ENCODE measurements at regions not wholly inside any gene's neighbourhood (a gene's known extent, or its start where the extent isn't known, plus 50 kb on each side); places are given as distances from the start of the nearest gene placed in this dataset.

GRCh38 chr17:72264682-72265405 is 144.0 kb downstream of the SOX9 start:
- Histone ChIP-seq H3K9me3 (ENCODE audit: control insufficient read depth in 2 of 2, insufficient read depth in 1 of 2, low read length in 1 of 2) (no peaks in the 10 kb centered on the region), H3K4me3 (ENCODE audit: low read length in 2 of 2) (no peak overlapping the region), H3K36me3 (ENCODE audit: control insufficient read depth in 2 of 2, insufficient read depth in 2 of 2, low read length in 1 of 2) (no peaks in the 10 kb centered on the region), H3K27ac (ENCODE audit: low read depth in 1 of 2, low read length in 1 of 2) (no peak overlapping the region), H3K4me1 (ENCODE audit: control insufficient read depth in 2 of 2, insufficient read depth in 2 of 2, low read length in 2 of 2) (no peaks in the 10 kb centered on the region), H3K27me3 (ENCODE audit: control insufficient read depth in 2 of 2, insufficient read depth in 1 of 2, low read length in 1 of 2) (no peaks in the 10 kb centered on the region)
- WGBS: 90% methylated on average over 4 of the region's 4 CpGs
- no peak for DNase-seq (ENCODE audit: low read depth in 6 of 9, low spot score in 9 of 9)

GRCh38 chr17:72266112-72266775 is 145.4 kb downstream of the SOX9 start:
- DNase-seq (ENCODE audit: low read depth in 6 of 9, low spot score in 9 of 9): no peak
- Histone ChIP-seq H3K27me3 (ENCODE audit: control insufficient read depth in 2 of 2, insufficient read depth in 1 of 2, low read length in 1 of 2) (no peaks in the 10 kb centered on the region), H3K4me1 (ENCODE audit: control insufficient read depth in 2 of 2, insufficient read depth in 2 of 2, low read length in 2 of 2) (no peaks in the 10 kb centered on the region), H3K36me3 (ENCODE audit: control insufficient read depth in 2 of 2, insufficient read depth in 2 of 2, low read length in 1 of 2) (no peaks in the 10 kb centered on the region), H3K4me3 (ENCODE audit: low read length in 2 of 2) (no peak overlapping the region), H3K27ac (ENCODE audit: low read depth in 1 of 2, low read length in 1 of 2) (no peak overlapping the region), H3K9me3 (ENCODE audit: control insufficient read depth in 2 of 2, insufficient read depth in 1 of 2, low read length in 1 of 2) (no peaks in the 10 kb centered on the region)
- WGBS: 45% methylated on average over 13 of the region's 13 CpGs

GRCh38 chr17:72267601-72268000 is 146.8 kb downstream of the SOX9 start:
- H3K4me1 ChIP-seq (ENCODE audit: control insufficient read depth in 2 of 2, insufficient read depth in 2 of 2, low read length in 2 of 2): no peaks in the 10 kb centered on the region
- H3K36me3 ChIP-seq (ENCODE audit: control insufficient read depth in 2 of 2, insufficient read depth in 2 of 2, low read length in 1 of 2): no peaks in the 10 kb centered on the region
- WGBS: 24% methylated on average over 1 of the region's 1 CpG
- DNase-seq (ENCODE audit: low read depth in 6 of 9, low spot score in 9 of 9): no peak
- no peak overlapping the region for H3K27ac ChIP-seq (ENCODE audit: low read depth in 1 of 2, low read length in 1 of 2)
- H3K9me3 ChIP-seq (ENCODE audit: control insufficient read depth in 2 of 2, insufficient read depth in 1 of 2, low read length in 1 of 2): no peaks in the 10 kb centered on the region
- no peaks in the 10 kb centered on the region for H3K27me3 ChIP-seq (ENCODE audit: control insufficient read depth in 2 of 2, insufficient read depth in 1 of 2, low read length in 1 of 2)
- H3K4me3 ChIP-seq (ENCODE audit: low read length in 2 of 2): no peak overlapping the region

GRCh38 chr17:72268431-72268830 is 147.6 kb downstream of the SOX9 start:
- Histone ChIP-seq H3K9me3 (ENCODE audit: control insufficient read depth in 2 of 2, insufficient read depth in 1 of 2, low read length in 1 of 2) (no peaks in the 10 kb centered on the region), H3K27me3 (ENCODE audit: control insufficient read depth in 2 of 2, insufficient read depth in 1 of 2, low read length in 1 of 2) (no peaks in the 10 kb centered on the region), H3K4me3 (ENCODE audit: low read length in 2 of 2) (no peak overlapping the region), H3K27ac (ENCODE audit: low read depth in 1 of 2, low read length in 1 of 2) (no peak overlapping the region), H3K36me3 (ENCODE audit: control insufficient read depth in 2 of 2, insufficient read depth in 2 of 2, low read length in 1 of 2) (no peaks in the 10 kb centered on the region), H3K4me1 (ENCODE audit: control insufficient read depth in 2 of 2, insufficient read depth in 2 of 2, low read length in 2 of 2) (no peaks in the 10 kb centered on the region)
- 81% methylated on average over 6 of the region's 6 CpGs for WGBS
- DNase-seq (ENCODE audit: low read depth in 6 of 9, low spot score in 9 of 9): no peak

- Histone ChIP-seq H3K4me1 (ENCODE audit: control insufficient read depth in 2 of 2, insufficient read depth in 2 of 2, low read length in 2 of 2) (no peaks in the 10 kb centered on the region), H3K4me3 (ENCODE audit: low read length in 2 of 2) (no peak overlapping the region), H3K9me3 (ENCODE audit: control insufficient read depth in 2 of 2, insufficient read depth in 1 of 2, low read length in 1 of 2) (no peaks in the 10 kb centered on the region), H3K36me3 (ENCODE audit: control insufficient read depth in 2 of 2, insufficient read depth in 2 of 2, low read length in 1 of 2) (no peaks in the 10 kb centered on the region), H3K27me3 (ENCODE audit: control insufficient read depth in 2 of 2, insufficient read depth in 1 of 2, low read length in 1 of 2) (no peaks in the 10 kb centered on the region), H3K27ac (ENCODE audit: low read depth in 1 of 2, low read length in 1 of 2) (no peak overlapping the region)
- DNase-seq (ENCODE audit: low read depth in 6 of 9, low spot score in 9 of 9): no peak
- 83% methylated on average over 6 of the region's 6 CpGs for WGBS
These were observed 149.6 kb downstream of the SOX9 start for GRCh38 chr17:72270273-72270924.

GRCh38 chr17:72271603-72272002 is 150.8 kb downstream of the SOX9 start:
- Histone ChIP-seq H3K27me3 (ENCODE audit: control insufficient read depth in 2 of 2, insufficient read depth in 1 of 2, low read length in 1 of 2) (no peaks in the 10 kb centered on the region), H3K36me3 (ENCODE audit: control insufficient read depth in 2 of 2, insufficient read depth in 2 of 2, low read length in 1 of 2) (no peaks in the 10 kb centered on the region), H3K4me1 (ENCODE audit: control insufficient read depth in 2 of 2, insufficient read depth in 2 of 2, low read length in 2 of 2) (no peaks in the 10 kb centered on the region), H3K27ac (ENCODE audit: low read depth in 1 of 2, low read length in 1 of 2) (no peak overlapping the region), H3K4me3 (ENCODE audit: low read length in 2 of 2) (no peak overlapping the region), H3K9me3 (ENCODE audit: control insufficient read depth in 2 of 2, insufficient read depth in 1 of 2, low read length in 1 of 2) (no peaks in the 10 kb centered on the region)
- no peak for DNase-seq (ENCODE audit: low read depth in 6 of 9, low spot score in 9 of 9)
- 94% methylated on average over 1 of the region's 1 CpG for WGBS

- no peak for DNase-seq (ENCODE audit: low read depth in 6 of 9, low spot score in 9 of 9)
- 69% methylated on average over 10 of the region's 10 CpGs for WGBS
- no peaks in the 10 kb centered on the region for H3K4me1 ChIP-seq (ENCODE audit: control insufficient read depth in 2 of 2, insufficient read depth in 2 of 2, low read length in 2 of 2)
- H3K27ac ChIP-seq (ENCODE audit: low read depth in 1 of 2, low read length in 1 of 2): no peak overlapping the region
- H3K27me3 ChIP-seq (ENCODE audit: control insufficient read depth in 2 of 2, insufficient read depth in 1 of 2, low read length in 1 of 2): no peaks in the 10 kb centered on the region
- H3K9me3 ChIP-seq (ENCODE audit: control insufficient read depth in 2 of 2, insufficient read depth in 1 of 2, low read length in 1 of 2): no peaks in the 10 kb centered on the region
- H3K4me3 ChIP-seq (ENCODE audit: low read length in 2 of 2): no peak overlapping the region
- no peaks in the 10 kb centered on the region for H3K36me3 ChIP-seq (ENCODE audit: control insufficient read depth in 2 of 2, insufficient read depth in 2 of 2, low read length in 1 of 2)
These were observed 152.7 kb downstream of the SOX9 start for GRCh38 chr17:72273289-72274056.

- no peak overlapping the region for H3K27ac ChIP-seq (ENCODE audit: low read depth in 1 of 2, low read length in 1 of 2)
- H3K9me3 ChIP-seq (ENCODE audit: control insufficient read depth in 2 of 2, insufficient read depth in 1 of 2, low read length in 1 of 2): no peaks in the 10 kb centered on the region
- H3K4me3 ChIP-seq (ENCODE audit: low read length in 2 of 2): no peak overlapping the region
- H3K36me3 ChIP-seq (ENCODE audit: control insufficient read depth in 2 of 2, insufficient read depth in 2 of 2, low read length in 1 of 2): no peaks in the 10 kb centered on the region
- no peaks in the 10 kb centered on the region for H3K27me3 ChIP-seq (ENCODE audit: control insufficient read depth in 2 of 2, insufficient read depth in 1 of 2, low read length in 1 of 2)
- H3K4me1 ChIP-seq (ENCODE audit: control insufficient read depth in 2 of 2, insufficient read depth in 2 of 2, low read length in 2 of 2): no peaks in the 10 kb centered on the region
- 87% methylated on average over 2 of the region's 2 CpGs for WGBS
- DNase-seq (ENCODE audit: low read depth in 6 of 9, low spot score in 9 of 9): no peak
These were observed 153.8 kb downstream of the SOX9 start for GRCh38 chr17:72274614-72275013.

GRCh38 chr17:72280881-72281280 is 160.1 kb downstream of the SOX9 start:
- Histone ChIP-seq H3K27me3 (ENCODE audit: control insufficient read depth in 2 of 2, insufficient read depth in 1 of 2, low read length in 1 of 2) (no peaks in the 10 kb centered on the region), H3K4me3 (ENCODE audit: low read length in 2 of 2) (no peak overlapping the region), H3K9me3 (ENCODE audit: control insufficient read depth in 2 of 2, insufficient read depth in 1 of 2, low read length in 1 of 2) (no peaks in the 10 kb centered on the region), H3K27ac (ENCODE audit: low read depth in 1 of 2, low read length in 1 of 2) (no peak overlapping the region), H3K36me3 (ENCODE audit: control insufficient read depth in 2 of 2, insufficient read depth in 2 of 2, low read length in 1 of 2) (no peaks in the 10 kb centered on the region), H3K4me1 (ENCODE audit: control insufficient read depth in 2 of 2, insufficient read depth in 2 of 2, low read length in 2 of 2) (no peaks in the 10 kb centered on the region)
- no peak for DNase-seq (ENCODE audit: low read depth in 6 of 9, low spot score in 9 of 9)
- 96% methylated on average over 3 of the region's 3 CpGs for WGBS

All from thymus (tissue), 11 donors.